HL-60/S4 treated with retinoic acid at 250 ng/mL for 4 days and 3 days (cell line): ENCODE measurements at regions not wholly inside any gene's neighbourhood (a gene's known extent, or its start where the extent isn't known, plus 50 kb on each side); places are given as distances from the start of the nearest gene placed in this dataset.

Source experiments
- in situ Hi-C: fragments of 300-500 bp; cut with MboI; formaldehyde crosslinking; loops from 2 replicates; pipeline ENCODE4 v1.7.0; 2022; ENCODE audit warnings: low sequenced_read_pairs

GRCh38 chr14:34032720-34033119, 81.8 kb upstream of the EGLN3 start:
- in situ Hi-C loops = no loop called here

DNA sequence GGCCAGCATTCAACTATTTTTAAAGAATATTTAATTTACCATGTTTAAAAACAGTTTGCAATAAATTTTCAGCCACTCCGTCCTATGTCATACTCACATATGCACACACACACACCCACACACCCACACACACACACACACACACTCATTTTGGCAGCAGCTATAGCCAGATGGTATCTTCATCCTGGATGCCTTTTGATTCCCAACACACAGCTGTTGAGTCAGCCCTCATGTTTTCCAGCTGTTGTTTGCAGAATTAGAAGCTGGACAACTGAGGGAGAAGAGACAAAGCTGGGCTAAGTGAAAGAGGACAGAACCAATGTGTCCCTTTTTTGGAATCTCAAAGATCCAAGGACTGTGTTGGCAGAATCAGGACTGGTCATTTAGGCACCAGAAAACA, 80.0 kb upstream of the EGLN3 start:
- in situ Hi-C loops = no loop called here

GRCh38 chr14:34029921-34030334, 79.1 kb upstream of the EGLN3 start:
- in situ Hi-C loops = no loop called here

GRCh38 chr14:34027990-34028495, 77.2 kb upstream of the EGLN3 start:
- in situ Hi-C loops = no loop called here

GRCh38 chr14:34027130-34027989, 76.5 kb upstream of the EGLN3 start:
- in situ Hi-C loops = no loop called here

GRCh38 chr14:34025325-34026017, 74.6 kb upstream of the EGLN3 start:
- in situ Hi-C loops = no loop called here

GRCh38 chr14:34024768-34025144, 73.9 kb upstream of the EGLN3 start:
- in situ Hi-C loops = no loop called here

DNA sequence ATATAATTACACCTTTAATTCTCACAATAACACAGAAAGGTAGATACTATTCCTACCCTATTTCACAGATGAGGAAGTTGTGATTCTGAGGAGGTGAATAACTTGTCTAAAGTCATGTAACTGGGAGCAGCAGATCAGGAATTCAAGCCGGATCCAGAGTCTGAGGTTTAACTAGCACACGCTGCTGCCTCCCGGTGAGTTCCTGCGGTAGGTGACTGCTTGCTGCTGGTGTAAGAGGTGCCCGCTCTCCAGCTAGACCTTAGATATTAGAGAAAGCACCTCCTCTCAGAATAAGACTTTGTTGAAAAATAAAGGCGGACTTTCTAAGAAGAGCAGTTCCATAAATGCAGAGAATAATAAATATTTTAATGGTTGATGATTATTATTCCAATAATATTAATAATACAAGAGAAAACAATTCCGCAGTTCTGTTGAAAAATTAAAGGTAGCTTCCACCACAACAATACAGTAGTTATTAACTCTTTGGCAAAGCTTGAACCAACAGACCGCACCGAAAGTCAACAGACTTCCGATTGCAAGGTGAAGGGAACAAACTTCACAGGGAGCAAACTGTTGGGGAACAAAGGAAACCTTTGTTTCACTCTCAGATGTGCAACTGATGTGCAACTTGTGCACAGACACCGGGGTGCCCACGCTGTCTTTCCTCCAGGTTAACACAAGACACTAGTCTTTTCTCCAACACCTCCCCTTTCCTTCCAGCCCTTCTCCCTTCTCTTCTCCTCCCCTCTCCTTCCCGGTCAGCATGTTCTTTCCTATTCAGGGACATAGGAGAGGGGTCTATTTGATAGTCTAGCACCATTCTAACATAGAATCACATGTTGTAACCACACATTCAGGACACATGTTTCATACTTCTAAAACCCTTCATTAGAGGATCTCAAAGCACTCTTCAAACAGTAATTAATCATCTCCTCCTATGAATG, 73.2 kb upstream of the EGLN3 start:
- in situ Hi-C loops = no loop called here

- in situ Hi-C loops = no loop called here
Measured at GRCh38 chr14:34021096-34021495, 70.2 kb upstream of the EGLN3 start.

DNA sequence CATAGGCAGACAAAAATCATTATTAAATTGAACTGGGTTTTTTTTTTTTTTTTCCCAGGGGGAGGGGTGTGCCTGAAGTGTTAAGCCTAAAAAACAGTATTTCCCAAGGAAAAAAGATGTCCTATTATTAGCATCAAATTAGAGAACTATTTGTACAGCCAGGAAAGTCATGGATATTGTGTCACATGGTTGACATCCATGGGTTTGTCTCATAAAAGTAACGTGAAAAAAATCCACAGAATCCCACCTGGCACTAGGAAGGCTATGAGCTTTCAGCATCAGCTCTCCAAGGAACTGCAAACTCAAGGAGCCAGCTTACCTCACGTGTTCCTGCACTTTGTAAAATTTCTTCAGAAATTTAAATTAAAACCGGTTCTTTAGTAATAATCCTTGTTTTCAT, 69.1 kb upstream of the EGLN3 start:
- in situ Hi-C loops = no loop called here

- in situ Hi-C loops = no loop called here
Measured at GRCh38 chr14:34018564-34019244, 67.8 kb upstream of the EGLN3 start.

- in situ Hi-C loops = no loop called here
Measured at GRCh38 chr14:34018125-34018524, 67.3 kb upstream of the EGLN3 start.

GRCh38 chr14:34015383-34015782, 64.5 kb upstream of the EGLN3 start:
- in situ Hi-C loops = no loop called here

DNA sequence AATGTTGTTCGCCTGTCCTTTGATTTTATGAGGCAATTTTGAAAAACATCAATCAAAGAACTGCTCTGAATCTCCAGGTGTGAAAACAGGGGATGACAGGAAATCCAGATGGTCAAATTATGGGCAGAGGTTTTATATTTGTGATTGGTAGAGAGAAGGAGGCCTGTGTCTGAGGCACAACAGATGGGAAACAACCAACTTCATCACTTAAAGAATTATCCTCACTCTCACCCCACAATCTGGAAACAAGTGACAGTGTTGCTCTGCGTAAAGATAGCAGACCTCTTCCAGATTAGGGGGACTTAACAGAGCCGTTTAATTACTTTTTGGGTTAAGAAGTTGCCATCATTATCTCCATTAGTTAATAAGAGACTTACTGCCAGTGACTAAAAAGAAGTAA, 64.1 kb upstream of the EGLN3 start:
- in situ Hi-C loops = no loop called here

- in situ Hi-C loops = no loop called here
Measured at GRCh38 chr14:34013721-34014060, 62.8 kb upstream of the EGLN3 start.

- in situ Hi-C loops = no loop called here
Measured at GRCh38 chr14:34012978-34013720, 62.3 kb upstream of the EGLN3 start.

DNA sequence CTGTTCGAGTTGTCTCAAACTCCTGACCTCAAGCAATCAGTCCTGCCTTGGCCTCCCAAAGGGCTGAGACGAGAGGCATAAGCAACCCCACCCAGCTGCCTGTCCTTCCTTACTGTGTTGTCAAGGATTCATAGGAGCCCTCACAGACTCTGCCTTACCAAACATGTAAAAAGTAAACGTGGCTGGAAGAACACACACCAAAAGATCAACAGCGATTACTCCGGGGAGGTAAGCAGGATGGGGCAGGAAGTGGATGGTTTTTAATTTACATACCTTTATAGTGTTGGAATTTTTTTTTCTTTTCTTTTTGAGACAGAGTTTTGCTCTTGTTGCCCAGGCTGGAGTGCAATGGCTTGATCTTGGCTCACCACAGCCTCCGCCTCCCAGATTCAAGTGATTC, 61.5 kb upstream of the EGLN3 start:
- in situ Hi-C loops = no loop called here

GRCh38 chr14:34009956-34010355, 59.1 kb upstream of the EGLN3 start:
- in situ Hi-C loops = no loop called here

DNA sequence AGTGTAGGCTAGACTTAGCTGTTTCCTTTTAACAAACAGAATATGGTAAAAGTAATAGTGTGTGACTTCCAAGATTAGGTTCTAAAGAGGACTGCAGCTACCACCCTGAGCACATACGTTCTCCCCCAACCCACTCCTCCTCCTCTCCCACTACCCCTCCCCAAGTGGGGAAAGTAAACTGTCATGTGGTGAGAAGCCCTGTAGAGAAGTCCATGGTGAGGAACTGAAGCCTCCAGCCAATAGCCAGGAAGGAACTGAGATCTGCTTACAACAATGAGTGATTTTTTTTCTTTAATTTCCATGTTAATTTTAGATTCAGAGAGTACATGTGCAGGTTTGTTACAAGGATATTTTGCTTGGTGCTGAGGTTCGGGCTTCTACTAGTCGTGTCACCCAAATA, 57.0 kb upstream of the EGLN3 start:
- in situ Hi-C loops = no loop called here

- in situ Hi-C loops = no loop called here
Measured at GRCh38 chr14:34005901-34006300, 55.0 kb upstream of the EGLN3 start.
